ENCODE measurements at regions not wholly inside any gene's neighbourhood (a gene's known extent, or its start where the extent isn't known, plus 50 kb on each side); places are given as distances from the start of the nearest gene placed in this dataset.

GRCh38 chr18:7497081-7497480 is 70.0 kb upstream of the PTPRM start:
- Mint-ChIP-seq H3K4me1 (no peaks in the 10 kb centered on the region), H3K4me3 (no peak overlapping the region), H3K36me3 (no peaks in the 10 kb centered on the region), H3K27me3 (ENCODE audit: low read depth) (no peaks in the 10 kb centered on the region), H3K9me3 (no peaks in the 10 kb centered on the region), H3K27ac (no peak overlapping the region)
- ChIA-PET POLR2A (no interaction called here), CTCF (no interaction called here)
- TF ChIP-seq ERG (CRISPR knock-in tag; IDR thresholded peaks at IDR 0.05) (no peak), TCF7 (CRISPR knock-in tag; IDR thresholded peaks at IDR 0.05; ENCODE audit: low read depth) (no peak), ESRRA (CRISPR knock-in tag; IDR thresholded peaks at IDR 0.05; ENCODE audit: borderline replicate concordance) (no peak), ZNF396 (CRISPR knock-in tag; IDR thresholded peaks at IDR 0.05; ENCODE audit: borderline replicate concordance) (no peak), JUN (CRISPR knock-in tag; IDR thresholded peaks at IDR 0.05) (no peak), CTCF (IDR thresholded peaks at IDR 0.05) (no peak), NR3C1 (CRISPR knock-in tag; conservative IDR thresholded peaks at IDR 0.05; ENCODE audit: low read depth) (no peak), HMGA2 (CRISPR knock-in tag; IDR thresholded peaks at IDR 0.05) (no peak), E2F4 (CRISPR knock-in tag; IDR thresholded peaks at IDR 0.05; ENCODE audit: borderline replicate concordance, low read depth) (no peak), ZNF512 (CRISPR knock-in tag; IDR thresholded peaks at IDR 0.05; ENCODE audit: borderline replicate concordance) (no peak), PRRX2 (CRISPR knock-in tag; IDR thresholded peaks at IDR 0.05) (no peak), TP53 (CRISPR knock-in tag; IDR thresholded peaks at IDR 0.05) (no peak), STAT6 (CRISPR knock-in tag; conservative IDR thresholded peaks at IDR 0.05; ENCODE audit: low read depth) (no peak), NFATC4 (CRISPR knock-in tag; IDR thresholded peaks at IDR 0.05) (no peak), ZNF671 (CRISPR knock-in tag; IDR thresholded peaks at IDR 0.05) (no peak), ZNF138 (CRISPR knock-in tag; conservative IDR thresholded peaks at IDR 0.05) (no peak), USF1 (CRISPR knock-in tag; IDR thresholded peaks at IDR 0.05) (no peak), ZBTB43 (CRISPR knock-in tag; IDR thresholded peaks at IDR 0.05) (no peak), E2F5 (CRISPR knock-in tag; IDR thresholded peaks at IDR 0.05) (no peak)
- no peak for ATAC-seq
- DNase-seq (ENCODE audit: low spot score): no peak
